ENCODE measurements at regions not wholly inside any gene's neighbourhood (a gene's known extent, or its start where the extent isn't known, plus 50 kb on each side); places are given as distances from the start of the nearest gene placed in this dataset.

GRCh38 chr11:109612496-109612895 is 190.5 kb downstream of the C11orf87 start (continued):
- no peak for TF ChIP-seq SKIL (IDR thresholded peaks at IDR 0.05; ENCODE audit: low read depth, poor library complexity, severe bottlenecking)
- TF ChIP-seq NFYA (IDR thresholded peaks at IDR 0.05; ENCODE audit: borderline replicate concordance, low read depth, low read length): no peak
- no peak for TF ChIP-seq POLR2AphosphoS2 (IDR thresholded peaks at IDR 0.05; ENCODE audit: low read depth, low read length)
- TF ChIP-seq NBN (IDR thresholded peaks at IDR 0.05): no peak
- TF ChIP-seq ASH2L (IDR thresholded peaks at IDR 0.05; ENCODE audit: borderline replicate concordance, low read depth): no peak
- TF ChIP-seq POLR2AphosphoS5 (IDR thresholded peaks at IDR 0.05; ENCODE audit: low read length): no peak
- TF ChIP-seq HSF1 (IDR thresholded peaks at IDR 0.05; ENCODE audit: low read depth, low read length): no peak

- FAIRE-seq (no peak), DNase-seq (ENCODE audit: low read depth, low spot score) (no peak), ATAC-seq (no peak)
- WGBS (ENCODE audit: insufficient coverage, insufficient replicate concordance, low lambda C conversion rate, missing lambda C conversion rate): 11% methylated on average over 4 of the region's 4 CpGs
- ChIA-PET CTCF (no interaction called here), RAD21 (ENCODE audit: unreplicated experiment) (no interaction called here), SMC1A (ENCODE audit: uncharacterized antibody, unreplicated experiment) (no interaction called here), POLR2A (no interaction called here)
- Histone ChIP-seq H3K4me1 (ENCODE audit: control insufficient read depth, insufficient read depth, low read length) (no peaks in the 10 kb centered on the region), H3K36me3 (ENCODE audit: control insufficient read depth in 2 of 2, insufficient read depth in 2 of 2, low read length in 1 of 2) (no peaks in the 10 kb centered on the region), H3K9me3 (replicated peaks; ENCODE audit: control insufficient read depth, insufficient read depth, low read length) (no peaks in the 10 kb centered on the region), H3K79me2 (ENCODE audit: control insufficient read depth, insufficient read depth, low read length) (no peaks in the 10 kb centered on the region), H3K4me2 (ENCODE audit: control insufficient read depth, insufficient read depth) (no peak overlapping the region), H4K20me1 (ENCODE audit: control insufficient read depth, insufficient read depth) (no peaks in the 10 kb centered on the region), H3K9ac (ENCODE audit: control insufficient read depth, insufficient read depth, low read length) (no peak overlapping the region), H2AFZ (ENCODE audit: control insufficient read depth, low read depth, low read length) (no peak overlapping the region), H3K4me3 (no peak overlapping the region), H3K27ac (ENCODE audit: control insufficient read depth, insufficient read depth) (no peak overlapping the region), H3K27me3 (replicated peaks in 1 of 2; ENCODE audit: control insufficient read depth in 2 of 2, insufficient read depth in 2 of 2, low read length in 1 of 2) (no peaks in the 10 kb centered on the region)
- in situ Hi-C loops (cut with MboI) (no loop called here), intact Hi-C loops (cut with micrococcal nuclease; ENCODE audit: unreplicated experiment) (no loop called here)
- BruUV-seq (replicated peaks): no TSS peak
- TF ChIP-seq HCFC1 (IDR thresholded peaks at IDR 0.05; ENCODE audit: low read length): no peak
- TF ChIP-seq JUND (IDR thresholded peaks at IDR 0.05; ENCODE audit: low read depth, low read length): no peak
- no peak for TF ChIP-seq BCL11A (IDR thresholded peaks at IDR 0.05; ENCODE audit: low read depth, low read length)
- TF ChIP-seq REST (IDR thresholded peaks at IDR 0.05; ENCODE audit: low read depth, low read length): no peak
- TF ChIP-seq FOS (IDR thresholded peaks at IDR 0.05; ENCODE audit: borderline replicate concordance, extremely low read depth, insufficient read length): no peak
- TF ChIP-seq ZNF592 (IDR thresholded peaks at IDR 0.05): no peak
Measured at GRCh38 chr11:109619498-109619897, 197.5 kb downstream of the C11orf87 start.
